ENCODE measurements at regions not wholly inside any gene's neighbourhood (a gene's known extent, or its start where the extent isn't known, plus 50 kb on each side); places are given as distances from the start of the nearest gene placed in this dataset.

GRCh38 chr5:116751684-116752083 lies 177.1 kb upstream of the SEMA6A start:
- TF ChIP-seq POLR2A (IDR thresholded peaks at IDR 0.05; ENCODE audit: low read length) = no peak
- no peak for TF ChIP-seq GATA1 (IDR thresholded peaks at IDR 0.05; ENCODE audit: low read depth, low read length)
